DOHH2 (cell line): ENCODE measurements at regions not wholly inside any gene's neighbourhood (a gene's known extent, or its start where the extent isn't known, plus 50 kb on each side); places are given as distances from the start of the nearest gene placed in this dataset.

Source experiments
- H3F3A ChIP-seq: fragments of 200-600 bp; sonication (generic), shearing (Covaris generic); 2 replicates; pipeline ENCODE4 v1.6.0; 2016; ENCODE audit warnings: antibody characterized with exemption, mild to moderate bottlenecking; ENCODE audit not compliant: control insufficient read depth, insufficient read depth
- H3K27ac ChIP-seq: fragments of 200-600 bp; sonication (generic); 2 replicates; pipeline ENCODE4 v1.5.1; 2014; ENCODE audit warnings: low read depth, mild to moderate bottlenecking, low read length, moderate library complexity
- H3K27me3 ChIP-seq: fragments of 200-600 bp; sonication (generic); 2 replicates; pipeline ENCODE4 v1.6.1; 2014; ENCODE audit warnings: mild to moderate bottlenecking, low read length, mixed read lengths; ENCODE audit not compliant: control insufficient read depth
- H3K36me3 ChIP-seq: fragments of 200-600 bp; sonication (generic); 2 replicates; pipeline ENCODE4 v1.6.1; 2014; ENCODE audit warnings: mild to moderate bottlenecking, low read length, moderate library complexity, mixed read lengths; ENCODE audit not compliant: control insufficient read depth
- H3K4me1 ChIP-seq: fragments of 200-600 bp; sonication (generic); 2 replicates; pipeline ENCODE4 v1.6.1; 2014; ENCODE audit warnings: mild to moderate bottlenecking, low read length, mixed read lengths; ENCODE audit not compliant: control insufficient read depth
- H3K4me2 ChIP-seq: fragments of 200-600 bp; sonication (generic); 2 replicates; pipeline ENCODE4 v1.6.0; 2014; ENCODE audit warnings: mild to moderate bottlenecking, low read length, moderate library complexity
- H3K4me3 ChIP-seq: fragments of 200-600 bp; sonication (generic); 2 replicates; pipeline ENCODE4 v1.5.1; 2014; ENCODE audit warnings: mild to moderate bottlenecking, low read length, mixed read lengths
- H3K79me2 ChIP-seq: fragments of 200-600 bp; sonication (generic); 2 replicates; pipeline ENCODE4 v1.6.1; 2014; ENCODE audit warnings: mild to moderate bottlenecking, low read length, mixed read lengths; ENCODE audit not compliant: control insufficient read depth
- H3K9me2 ChIP-seq: fragments of 200-600 bp; sonication (generic); replicated peaks from 2 replicates; pipeline ENCODE4 v1.6.1; 2014; ENCODE audit warnings: mild to moderate bottlenecking, low read length, mixed read lengths; ENCODE audit not compliant: control insufficient read depth
- H3K9me3 ChIP-seq: fragments of 200-600 bp; sonication (generic); 2 replicates; pipeline ENCODE4 v1.6.1; 2014; ENCODE audit warnings: antibody characterized with exemption, low read length, mixed read lengths; ENCODE audit not compliant: control insufficient read depth, insufficient read depth
- H4K20me1 ChIP-seq: fragments of 200-600 bp; sonication (generic); 2 replicates; pipeline ENCODE4 v1.6.0; 2014; ENCODE audit warnings: low read depth, mild to moderate bottlenecking, antibody characterized with exemption, low read length, moderate library complexity; ENCODE audit not compliant: control insufficient read depth, insufficient read depth
- EZH2phosphoT487 ChIP-seq: fragments of 200-600 bp; sonication (generic); IDR thresholded peaks from 2 replicates; pipeline ENCODE4 v1.6.1; 2017; ENCODE audit warnings: borderline replicate concordance, mild to moderate bottlenecking, antibody characterized with exemption, low read length, moderate library complexity, mixed read lengths
- TF ChIP-seq, protein P1 (sequence below): fragments of 200-600 bp; sonication (generic); IDR thresholded peaks from one replicate; pipeline ENCODE4 v1.5.1; 2014; ENCODE audit warnings: antibody characterized with exemption, mild to moderate bottlenecking, low read depth, low read length; ENCODE audit not compliant: poor library complexity, severe bottlenecking

DNA sequence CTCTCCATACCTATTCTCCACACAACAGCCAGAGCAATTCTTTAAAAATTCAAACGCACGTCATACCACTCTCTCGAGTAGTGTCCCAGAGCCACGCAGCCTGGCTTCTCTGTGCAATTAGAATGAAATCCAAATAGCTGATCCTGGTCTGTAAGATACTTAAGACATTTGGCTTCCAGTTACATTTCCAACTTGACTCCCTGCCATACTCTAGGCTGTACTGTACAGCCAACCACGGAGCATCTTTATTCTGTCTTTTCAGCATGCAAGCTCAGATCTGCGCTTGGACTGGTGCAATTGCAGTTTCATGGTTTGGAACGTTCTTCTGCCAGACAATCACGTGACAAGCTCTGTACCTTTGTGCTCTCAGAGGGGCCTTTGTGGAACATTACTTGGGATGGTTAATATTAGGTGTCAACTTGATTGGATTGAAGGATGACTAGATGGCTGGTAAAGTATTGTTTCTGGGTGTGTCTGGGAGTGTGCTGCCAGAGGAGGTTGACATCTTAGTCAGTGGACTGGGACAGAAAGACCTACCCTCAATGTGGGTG, 325.6 kb downstream of the SOX11 start:
- no peaks in the 10 kb centered on the region for H3K4me1 ChIP-seq
- H3K36me3 ChIP-seq = no peaks in the 10 kb centered on the region
- TF ChIP-seq, protein P1, sequence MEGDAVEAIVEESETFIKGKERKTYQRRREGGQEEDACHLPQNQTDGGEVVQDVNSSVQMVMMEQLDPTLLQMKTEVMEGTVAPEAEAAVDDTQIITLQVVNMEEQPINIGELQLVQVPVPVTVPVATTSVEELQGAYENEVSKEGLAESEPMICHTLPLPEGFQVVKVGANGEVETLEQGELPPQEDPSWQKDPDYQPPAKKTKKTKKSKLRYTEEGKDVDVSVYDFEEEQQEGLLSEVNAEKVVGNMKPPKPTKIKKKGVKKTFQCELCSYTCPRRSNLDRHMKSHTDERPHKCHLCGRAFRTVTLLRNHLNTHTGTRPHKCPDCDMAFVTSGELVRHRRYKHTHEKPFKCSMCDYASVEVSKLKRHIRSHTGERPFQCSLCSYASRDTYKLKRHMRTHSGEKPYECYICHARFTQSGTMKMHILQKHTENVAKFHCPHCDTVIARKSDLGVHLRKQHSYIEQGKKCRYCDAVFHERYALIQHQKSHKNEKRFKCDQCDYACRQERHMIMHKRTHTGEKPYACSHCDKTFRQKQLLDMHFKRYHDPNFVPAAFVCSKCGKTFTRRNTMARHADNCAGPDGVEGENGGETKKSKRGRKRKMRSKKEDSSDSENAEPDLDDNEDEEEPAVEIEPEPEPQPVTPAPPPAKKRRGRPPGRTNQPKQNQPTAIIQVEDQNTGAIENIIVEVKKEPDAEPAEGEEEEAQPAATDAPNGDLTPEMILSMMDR = no peak
- TF ChIP-seq EZH2phosphoT487 = no peak
- H4K20me1 ChIP-seq = no peaks in the 10 kb centered on the region
- H3K4me2 ChIP-seq = no peak overlapping the region
- no peaks in the 10 kb centered on the region; the same call in 1 of the 2 replicates for H3K9me3 ChIP-seq
- no peaks in the 10 kb centered on the region for H3F3A ChIP-seq
- H3K27me3 ChIP-seq = no peaks in the 10 kb centered on the region
- no peaks in the 10 kb centered on the region for H3K79me2 ChIP-seq
- H3K27ac ChIP-seq = no peak overlapping the region
- no peak overlapping the region for H3K4me3 ChIP-seq
- no peaks in the 10 kb centered on the region for H3K9me2 ChIP-seq

DNA sequence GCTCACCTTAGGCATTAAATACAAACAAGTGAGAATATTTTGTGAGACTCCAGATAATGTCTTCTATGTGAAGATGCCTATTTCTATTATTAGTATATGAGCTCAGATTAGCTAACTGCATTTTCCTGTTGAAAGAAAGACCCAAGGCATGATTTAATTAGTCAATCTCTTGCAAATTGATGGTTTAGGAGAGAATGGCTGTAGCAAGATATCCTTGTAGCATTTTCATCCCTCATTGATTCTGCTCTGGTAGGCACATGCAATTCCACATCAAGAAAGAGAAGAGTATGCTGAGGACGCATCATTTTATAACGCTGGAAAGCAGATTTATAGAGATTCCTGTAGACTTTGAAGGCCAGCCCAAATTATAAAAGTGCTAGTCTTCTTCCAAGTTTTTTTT, 332.0 kb downstream of the SOX11 start:
- H3F3A ChIP-seq = no peaks in the 10 kb centered on the region
- H3K4me3 ChIP-seq = no peak overlapping the region
- H3K9me3 ChIP-seq = no peaks in the 10 kb centered on the region; the same call in 1 of the 2 replicates
- H3K79me2 ChIP-seq = no peaks in the 10 kb centered on the region
- H3K36me3 ChIP-seq = no peaks in the 10 kb centered on the region
- H3K4me2 ChIP-seq = no peak overlapping the region
- H3K4me1 ChIP-seq = no peaks in the 10 kb centered on the region
- H3K27ac ChIP-seq = no peak overlapping the region
- no peaks in the 10 kb centered on the region for H4K20me1 ChIP-seq
- no peaks in the 10 kb centered on the region for H3K27me3 ChIP-seq
- no peaks in the 10 kb centered on the region for H3K9me2 ChIP-seq
- TF ChIP-seq, protein P1 = no peak
- no peak for TF ChIP-seq EZH2phosphoT487

DNA sequence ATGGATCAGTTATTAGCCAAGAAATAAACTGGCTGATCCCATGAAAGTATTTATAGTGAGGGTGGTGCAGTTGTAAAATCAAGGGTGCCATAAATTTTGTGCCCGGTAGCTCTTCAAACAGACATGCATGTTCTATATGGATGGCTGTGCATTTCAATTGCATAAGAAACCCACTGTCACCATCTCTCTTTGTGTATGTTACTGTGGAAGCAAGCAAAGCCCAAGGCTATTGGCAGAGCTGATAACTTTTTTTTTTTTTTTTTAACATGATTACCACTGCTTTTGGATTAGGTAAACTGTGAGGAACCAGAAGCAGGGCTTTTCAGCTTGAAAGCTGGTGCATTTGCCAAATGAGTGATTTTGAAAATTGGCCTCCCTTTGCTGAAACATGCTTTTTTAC, 332.6 kb downstream of the SOX11 start:
- TF ChIP-seq, protein P1 = no peak
- TF ChIP-seq EZH2phosphoT487 = no peak
- Histone ChIP-seq H3K4me2 (no peak overlapping the region), H3K79me2 (no peaks in the 10 kb centered on the region), H3K4me1 (no peaks in the 10 kb centered on the region), H4K20me1 (no peaks in the 10 kb centered on the region), H3F3A (no peaks in the 10 kb centered on the region), H3K27me3 (no peaks in the 10 kb centered on the region), H3K9me2 (no peaks in the 10 kb centered on the region), H3K4me3 (no peak overlapping the region), H3K27ac (no peak overlapping the region), H3K9me3 (no peaks in the 10 kb centered on the region; the same call in 1 of the 2 replicates), H3K36me3 (no peaks in the 10 kb centered on the region)
